Neural crest cell (in vitro differentiated cells): ENCODE measurements at regions not wholly inside any gene's neighbourhood (a gene's known extent, or its start where the extent isn't known, plus 50 kb on each side); places are given as distances from the start of the nearest gene placed in this dataset.
"Not testable (repeated sequence)": the region's sequence is repeated elsewhere in the genome, so short reads cannot be mapped to it uniquely, and the experiment has no call there.

Experiments used
- DNase-seq: peaks from one replicate; pipeline ENCODE4 v3.0.0; 2021; ENCODE audit warnings: low read depth, mixed read lengths, low spot score
- H3K27ac Mint-ChIP-seq: one replicate; pipeline ENCODE4 v1.8.0; 2021; ENCODE audit warnings: mild to moderate bottlenecking, mixed read lengths; ENCODE audit not compliant: unreplicated experiment
- H3K27me3 Mint-ChIP-seq: 2 replicates; pipeline ENCODE4 v1.8.0; 2021; ENCODE audit warnings: low read depth, mild to moderate bottlenecking, mixed read lengths
- H3K36me3 Mint-ChIP-seq: 2 replicates; pipeline ENCODE4 v1.8.0; 2021; ENCODE audit warnings: low read depth, mild to moderate bottlenecking, mixed read lengths
- H3K4me1 Mint-ChIP-seq: 2 replicates; pipeline ENCODE4 v1.8.0; 2021; ENCODE audit warnings: mixed read lengths
- H3K4me3 Mint-ChIP-seq: one replicate; pipeline ENCODE4 v1.8.0; 2021; ENCODE audit warnings: mild to moderate bottlenecking, mixed read lengths
- H3K9me3 Mint-ChIP-seq: 2 replicates; pipeline ENCODE4 v1.8.0; 2021; ENCODE audit warnings: mixed read lengths
- TF ChIP-seq, protein P1 (sequence below): fragments of 200-600 bp; sonication (generic); conservative IDR thresholded peaks from 2 replicates; pipeline ENCODE4 v1.5.0; 2021; ENCODE audit warnings: antibody characterized with exemption, mild to moderate bottlenecking

DNA sequence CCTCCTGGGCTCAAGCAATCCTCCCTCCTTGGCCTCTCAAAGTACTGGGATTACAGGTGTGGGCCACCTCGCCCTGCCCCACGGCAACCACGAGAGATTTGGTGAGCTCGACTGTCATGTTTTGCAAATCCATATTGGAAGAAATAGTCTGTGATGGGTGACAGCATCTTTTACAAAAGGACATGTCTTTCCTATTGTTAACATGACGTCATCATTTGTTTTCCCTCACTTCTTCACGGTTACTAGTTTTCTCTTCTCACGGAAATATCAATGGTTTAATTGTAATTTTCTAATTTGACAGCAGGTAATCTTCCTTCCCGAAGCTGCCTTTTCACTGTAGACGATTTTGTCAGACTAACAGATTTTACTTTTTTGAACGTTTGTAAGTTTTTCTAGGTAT lies 110.8 kb upstream of the GREM2 start:
- Mint-ChIP-seq H3K4me1 (peaks cover 4% of the 10 kb centered on the region), H3K27me3 (no peaks in the 10 kb centered on the region), H3K9me3 (peaks cover 9% of the 10 kb centered on the region), H3K4me3 (no peak overlapping the region), H3K36me3 (peaks cover 2% of the 10 kb centered on the region), H3K27ac (no peak overlapping the region)
- DNase-seq = no peak
- TF ChIP-seq, protein P1, sequence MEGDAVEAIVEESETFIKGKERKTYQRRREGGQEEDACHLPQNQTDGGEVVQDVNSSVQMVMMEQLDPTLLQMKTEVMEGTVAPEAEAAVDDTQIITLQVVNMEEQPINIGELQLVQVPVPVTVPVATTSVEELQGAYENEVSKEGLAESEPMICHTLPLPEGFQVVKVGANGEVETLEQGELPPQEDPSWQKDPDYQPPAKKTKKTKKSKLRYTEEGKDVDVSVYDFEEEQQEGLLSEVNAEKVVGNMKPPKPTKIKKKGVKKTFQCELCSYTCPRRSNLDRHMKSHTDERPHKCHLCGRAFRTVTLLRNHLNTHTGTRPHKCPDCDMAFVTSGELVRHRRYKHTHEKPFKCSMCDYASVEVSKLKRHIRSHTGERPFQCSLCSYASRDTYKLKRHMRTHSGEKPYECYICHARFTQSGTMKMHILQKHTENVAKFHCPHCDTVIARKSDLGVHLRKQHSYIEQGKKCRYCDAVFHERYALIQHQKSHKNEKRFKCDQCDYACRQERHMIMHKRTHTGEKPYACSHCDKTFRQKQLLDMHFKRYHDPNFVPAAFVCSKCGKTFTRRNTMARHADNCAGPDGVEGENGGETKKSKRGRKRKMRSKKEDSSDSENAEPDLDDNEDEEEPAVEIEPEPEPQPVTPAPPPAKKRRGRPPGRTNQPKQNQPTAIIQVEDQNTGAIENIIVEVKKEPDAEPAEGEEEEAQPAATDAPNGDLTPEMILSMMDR = no peak

DNA sequence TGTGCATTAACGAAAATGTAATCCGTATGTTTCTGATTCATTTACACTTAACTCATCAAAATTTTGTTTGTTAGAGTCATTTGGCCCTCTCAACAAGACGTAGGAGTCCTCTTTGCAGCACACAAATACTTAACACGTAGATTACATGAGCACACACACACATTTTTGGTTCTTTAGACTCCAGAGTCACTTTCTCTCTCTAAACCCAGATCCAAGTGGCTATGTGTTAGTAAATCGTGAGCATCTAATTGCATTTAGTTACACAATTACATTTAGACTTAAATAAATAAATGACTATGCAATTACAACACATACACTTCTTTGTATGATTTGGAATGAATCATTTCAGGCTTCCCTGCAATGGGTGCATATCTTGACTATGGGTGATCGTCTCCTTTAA lies 109.0 kb upstream of the GREM2 start:
- peaks cover 4% of the 10 kb centered on the region for H3K4me1 Mint-ChIP-seq

DNA sequence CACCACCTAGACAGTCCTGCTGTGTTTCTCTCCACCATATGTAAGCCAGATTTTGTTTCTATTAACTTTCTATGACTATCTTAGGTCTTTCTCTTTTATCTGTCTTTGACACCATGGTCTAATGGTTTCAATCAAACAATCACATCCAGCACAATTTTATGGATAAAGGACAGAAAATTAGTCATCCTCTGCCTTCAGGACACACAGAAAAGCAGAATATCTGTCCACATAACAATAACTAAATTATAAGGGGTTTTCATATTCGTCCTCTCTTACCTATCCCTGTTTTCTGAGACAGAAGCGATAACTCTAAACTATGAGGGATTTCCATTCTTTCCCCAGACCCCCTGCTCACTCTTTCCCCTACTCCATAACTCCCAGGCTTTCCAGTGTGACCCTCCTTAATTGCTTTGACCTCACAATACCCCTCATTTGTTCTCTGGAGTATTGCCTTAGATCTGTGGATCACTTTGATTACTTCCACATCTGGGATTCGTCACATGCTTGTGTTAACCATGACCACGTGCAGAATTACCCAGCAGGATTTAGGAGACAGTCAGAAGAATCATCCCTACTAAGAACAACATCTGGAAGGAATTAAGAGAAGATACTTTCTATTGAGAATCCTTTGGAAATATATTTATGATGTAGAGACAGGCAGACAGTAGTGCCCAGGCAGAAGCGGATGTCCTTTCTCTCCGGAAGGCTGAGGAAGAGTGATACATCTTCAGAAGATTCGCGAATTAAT lies 108.2 kb upstream of the GREM2 start:
- no peak for DNase-seq
- TF ChIP-seq, protein P1 = no peak
- no peaks in the 10 kb centered on the region for H3K9me3 Mint-ChIP-seq
- no peak overlapping the region for H3K4me3 Mint-ChIP-seq
- H3K4me1 Mint-ChIP-seq = peaks cover 4% of the 10 kb centered on the region
- no peak overlapping the region for H3K27ac Mint-ChIP-seq
- H3K27me3 Mint-ChIP-seq = no peaks in the 10 kb centered on the region
- no peaks in the 10 kb centered on the region for H3K36me3 Mint-ChIP-seq

More for the DNA sequence above, 109.0 kb upstream of the GREM2 start:
- Mint-ChIP-seq H3K27me3 (no peaks in the 10 kb centered on the region), H3K9me3 (no peaks in the 10 kb centered on the region), H3K27ac (no peak overlapping the region), H3K36me3 (no peaks in the 10 kb centered on the region), H3K4me3 (no peak overlapping the region)
- TF ChIP-seq, protein P1 = no peak
- DNase-seq = no peak

DNA sequence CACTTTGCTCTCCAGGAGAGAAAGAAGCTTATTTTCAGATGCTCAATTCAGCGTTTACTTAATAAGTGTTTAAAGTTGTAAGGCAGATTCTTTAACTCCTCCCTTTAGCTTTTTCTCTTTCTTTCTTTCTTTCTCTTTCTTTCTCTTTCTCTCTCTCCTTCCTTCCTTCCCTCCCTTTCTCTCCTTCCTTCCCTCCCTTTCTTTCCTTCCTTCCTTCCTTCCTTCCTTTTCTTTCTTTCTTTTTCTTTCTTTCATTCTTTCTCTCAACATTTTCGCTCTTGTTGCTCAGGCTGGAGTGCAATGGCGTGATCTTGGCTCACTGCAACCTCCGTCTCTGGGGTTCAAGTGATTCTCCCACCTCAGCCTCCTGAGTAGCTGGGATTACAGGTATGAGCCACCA lies 104.6 kb upstream of the GREM2 start:
- H3K27ac Mint-ChIP-seq, H3K4me3 Mint-ChIP-seq, H3K36me3 Mint-ChIP-seq, H3K27me3 Mint-ChIP-seq, DNase-seq, H3K4me1 Mint-ChIP-seq, H3K9me3 Mint-ChIP-seq: not testable (repeated sequence)

DNA sequence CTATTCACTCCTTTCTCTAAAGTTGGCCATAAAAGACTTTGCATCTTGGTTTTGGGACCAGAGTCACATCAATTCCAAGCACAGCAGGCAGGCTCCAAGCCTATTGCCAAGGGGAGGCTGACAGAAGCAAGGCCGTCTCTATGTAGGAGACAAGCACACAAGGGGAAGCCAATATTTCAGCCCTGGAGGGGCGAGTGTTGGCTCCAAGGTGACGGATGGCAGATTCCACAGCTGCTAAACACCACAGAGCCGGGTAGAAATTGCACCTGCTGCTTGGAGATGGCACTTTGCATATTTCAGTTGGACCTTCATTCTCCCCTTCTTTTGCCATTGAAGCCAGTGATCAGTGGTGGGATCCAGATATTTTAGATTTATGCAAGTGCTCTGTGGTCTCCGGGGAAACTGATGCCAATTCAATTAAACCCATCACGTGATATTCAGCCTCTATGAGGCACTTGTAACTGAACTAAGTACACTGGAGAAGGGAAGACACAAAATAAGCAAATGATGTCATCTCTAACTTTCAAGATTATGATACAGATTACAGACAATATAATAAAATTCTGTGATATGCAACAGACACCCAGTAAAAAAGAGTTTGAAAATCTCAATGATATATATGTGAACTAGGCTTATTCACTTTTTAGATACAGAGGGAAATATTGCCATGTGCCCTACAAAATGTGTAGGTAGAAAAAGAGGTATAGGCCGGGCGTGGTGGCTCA lies 102.8 kb upstream of the GREM2 start:
- Mint-ChIP-seq H3K4me1 (no peaks in the 10 kb centered on the region), H3K27ac (no peak overlapping the region), H3K4me3 (no peak overlapping the region), H3K36me3 (no peaks in the 10 kb centered on the region), H3K27me3 (no peaks in the 10 kb centered on the region), H3K9me3 (no peaks in the 10 kb centered on the region)
- DNase-seq = no peak
- TF ChIP-seq, protein P1 = no peak
